Activated T-helper 1 cell treated with Interleukin-2 at 50 U/mL for 16 hours (primary cell): ENCODE measurements at regions not wholly inside any gene's neighbourhood (a gene's known extent, or its start where the extent isn't known, plus 50 kb on each side); places are given as distances from the start of the nearest gene placed in this dataset.
"Not testable (repeated sequence)": the region's sequence is repeated elsewhere in the genome, so short reads cannot be mapped to it uniquely, and the experiment has no call there.

Experiments
- DNase-seq: peaks from one replicate; pipeline ENCODE4 v3.0.0-alpha.2; 2020; ENCODE audit warnings: low read depth

- DNase-seq: not testable (repeated sequence)
Measured at GRCh38 chr9:63804205-63804604, 1480.8 kb downstream of the FOXD4L5 start.

GRCh38 chr9:63794081-63794685 lies 1490.8 kb downstream of the FOXD4L5 start:
- not testable (repeated sequence) for DNase-seq

GRCh38 chr9:63787454-63787853 lies 1497.6 kb downstream of the FOXD4L5 start:
- DNase-seq: not testable (repeated sequence)

- not testable (repeated sequence) for DNase-seq
Measured at GRCh38 chr9:63785059-63785458, 1500.0 kb downstream of the FOXD4L5 start.

- not testable (repeated sequence) for DNase-seq
Measured at GRCh38 chr9:63784421-63784820, 1500.6 kb downstream of the FOXD4L5 start.

- DNase-seq: not testable (repeated sequence)
Measured at GRCh38 chr9:63781817-63782439, 1503.1 kb downstream of the FOXD4L5 start.

- DNase-seq: not testable (repeated sequence)
Measured at GRCh38 chr9:63781390-63781789, 1503.6 kb downstream of the FOXD4L5 start.

- DNase-seq: not testable (repeated sequence)
Measured at GRCh38 chr9:63776220-63776619, 1508.8 kb downstream of the FOXD4L5 start.

GRCh38 chr9:63775092-63775426 lies 1510.0 kb downstream of the FOXD4L5 start:
- not testable (repeated sequence) for DNase-seq

- not testable (repeated sequence) for DNase-seq
Measured at GRCh38 chr9:63774369-63775091, 1510.5 kb downstream of the FOXD4L5 start.

GRCh38 chr9:63762230-63762629 lies 1522.8 kb downstream of the FOXD4L5 start:
- DNase-seq: not testable (repeated sequence)

GRCh38 chr9:63729021-63729420 lies 1556.0 kb downstream of the FOXD4L5 start:
- DNase-seq: not testable (repeated sequence)

- DNase-seq: no peak
Measured at GRCh38 chr9:63728287-63728686, 1556.7 kb downstream of the FOXD4L5 start.

GRCh38 chr9:63708285-63708684 lies 1576.7 kb downstream of the FOXD4L5 start:
- not testable (repeated sequence) for DNase-seq

- not testable (repeated sequence) for DNase-seq
Measured at GRCh38 chr9:63704456-63704855, 1580.6 kb downstream of the FOXD4L5 start.

GRCh38 chr9:63703670-63704069 lies 1581.3 kb downstream of the FOXD4L5 start:
- DNase-seq: not testable (repeated sequence)

- not testable (repeated sequence) for DNase-seq
Measured at GRCh38 chr9:63703138-63703665, 1581.8 kb downstream of the FOXD4L5 start.
